HCT116 (cell line): ENCODE measurements at regions not wholly inside any gene's neighbourhood (a gene's known extent, or its start where the extent isn't known, plus 50 kb on each side); places are given as distances from the start of the nearest gene placed in this dataset.

ENCODE experiments used
- ATAC-seq: fragments of 200-7000 bp; cut with Tn5 transposase; 2 replicates; pipeline ENCODE4 v1.9.1; 2020; ENCODE audit warnings: mild to moderate bottlenecking, moderate library complexity
- BruUV-seq: library from RNA; stranded (reverse); fragments of 400-500 nt; replicated peaks from 2 replicates; lab custom pipeline; 2021; lab: Mats Ljungman, UMichigan
- CTCF ChIA-PET: fragments of 300-600 bp; sonication (Branson Sonifier 250); formaldehyde crosslinking; loops from one replicate; lab custom pipeline; 2021; ENCODE audit warnings: antibody characterized with exemption; lab: Charles Lee
- POLR2A ChIA-PET: fragments of 300-600, 350-600 bp; sonication (Branson Sonifier 250); formaldehyde crosslinking; loops from one replicate; lab custom pipeline; 2021; ENCODE audit warnings: antibody characterized with exemption; lab: Charles Lee
- RAD21 ChIA-PET, 2 experiments: fragments of 300-600 bp; sonication (Branson Sonifier 250); formaldehyde crosslinking; loops; one replicate each; lab custom pipeline; 2023; ENCODE audit warnings: low total read pairs in 2 of 2; ENCODE audit not compliant: uncharacterized antibody in 2 of 2, unreplicated experiment in 2 of 2, low non-redundant PET in 1 of 2; lab: Charles Lee
- DNase-seq: peaks from one replicate; pipeline ENCODE4 v3.0.0-alpha.2; 2010; ENCODE audit warnings: low read depth, low spot score
- H2AFZ ChIP-seq: fragments of 200-600 bp; shearing (Covaris generic), sonication (generic); 2 replicates; pipeline ENCODE4 v1.6.1; 2017; ENCODE audit warnings: low read depth, mixed run types, mixed read lengths, antibody characterized with exemption, low read length; ENCODE audit not compliant: poor library complexity, severe bottlenecking
- H3K27ac ChIP-seq: 2 replicates; pipeline ENCODE4 v1.5.1; 2012; ENCODE audit warnings: low read depth, low read length
- H3K27me3 ChIP-seq: fragments of 200-600 bp; sonication (generic); 2 replicates; pipeline ENCODE4 v1.6.1; 2016; ENCODE audit warnings: mixed run types, low read length, mixed read lengths; ENCODE audit not compliant: insufficient read depth
- H3K36me3 ChIP-seq, 2 experiments: fragments of 200-500 bp in 1 of 2; fragments of 200-600 bp in 1 of 2; sonication (Bioruptor generic) in 1 of 2; sonication (generic) in 1 of 2; 2 replicates each; pipeline versions ENCODE4 v1.5.1 to v1.6.1; 2014 to 2016; ENCODE audit warnings: low read length in 2 of 2, inconsistent platforms in 1 of 2, mixed read lengths in 1 of 2, mixed run types in 1 of 2; ENCODE audit not compliant: insufficient read depth in 2 of 2, control insufficient read depth in 1 of 2
- H3K4me1 ChIP-seq, 2 experiments: fragments of 200-600 bp in 1 of 2; sonication (generic) in 1 of 2; 2 replicates each; pipeline versions ENCODE4 v1.5.1 to v1.6.1; 2012 to 2017; ENCODE audit warnings: low read length in 2 of 2, inconsistent platforms in 1 of 2, mild to moderate bottlenecking in 1 of 2, mixed read lengths in 1 of 2, mixed run types in 1 of 2, moderate library complexity in 1 of 2; ENCODE audit not compliant: insufficient read depth in 2 of 2, control insufficient read depth in 1 of 2
- H3K4me2 ChIP-seq: fragments of 200-600 bp; sonication (generic); 2 replicates; pipeline ENCODE4 v1.6.1; 2017; ENCODE audit warnings: mixed run types, low read length, mixed read lengths
- H3K4me3 ChIP-seq, 2 experiments: fragments of 200-600 bp in 1 of 2; sonication (generic) in 1 of 2; replicated peaks in 1 of 2; 2 replicates each; pipeline ENCODE4 v1.5.1; 2011 to 2016; ENCODE audit warnings: low read length in 2 of 2, control low read depth in 1 of 2, low read depth in 1 of 2, mild to moderate bottlenecking in 1 of 2, mixed read lengths in 1 of 2, mixed run types in 1 of 2
- H3K79me2 ChIP-seq: fragments of 200-600 bp; sonication (generic); 2 replicates; pipeline ENCODE4 v1.6.1; 2017; ENCODE audit warnings: mild to moderate bottlenecking, mixed run types, low read length, moderate library complexity, mixed read lengths; ENCODE audit not compliant: insufficient read depth
- H3K9ac ChIP-seq: fragments of 200-600 bp; sonication (generic); 2 replicates; pipeline ENCODE4 v1.6.1; 2016; ENCODE audit warnings: low read length, mixed read lengths
- H3K9me2 ChIP-seq: fragments of 200-600 bp; sonication (generic), shearing (Covaris generic); 2 replicates; pipeline ENCODE4 v1.6.1; 2017; ENCODE audit warnings: mixed run types, mild to moderate bottlenecking, moderate library complexity; ENCODE audit not compliant: insufficient read depth
- H3K9me3 ChIP-seq, 2 experiments: fragments of 200-500 bp in 1 of 2; fragments of 200-600 bp in 1 of 2; sonication (Bioruptor generic) in 1 of 2; sonication (generic) in 1 of 2; 2 replicates each; pipeline ENCODE4 v1.6.1; 2014 to 2017; ENCODE audit warnings: low read length in 2 of 2, mixed read lengths in 2 of 2, inconsistent platforms in 1 of 2, low read depth in 1 of 2, mild to moderate bottlenecking in 1 of 2, mixed run types in 1 of 2, moderate library complexity in 1 of 2; ENCODE audit not compliant: control insufficient read depth in 1 of 2, insufficient read depth in 1 of 2
- H4K20me1 ChIP-seq: fragments of 200-600 bp; sonication (generic), shearing (Covaris generic); 2 replicates; pipeline ENCODE4 v1.6.1; 2017; ENCODE audit warnings: mixed run types, mild to moderate bottlenecking, moderate library complexity; ENCODE audit not compliant: insufficient read depth
- ATF3 ChIP-seq: IDR thresholded peaks from 2 replicates; pipeline ENCODE4 v1.6.1; 2012
- CEBPB ChIP-seq: IDR thresholded peaks from 2 replicates; pipeline ENCODE4 v1.6.1; 2012; ENCODE audit warnings: low read depth
- CTCF ChIP-seq, 3 experiments: fragments of 200-600 bp in 1 of 3; sonication (generic) in 1 of 3; IDR thresholded peaks in 2 of 3; conservative IDR thresholded peaks in 1 of 3; 2 replicates each; pipeline ENCODE4 v1.5.1; 2012 to 2017; ENCODE audit warnings: low read depth in 2 of 3, low read length in 2 of 3, antibody characterized with exemption in 1 of 3, borderline replicate concordance in 1 of 3, control low read depth in 1 of 3, mild to moderate bottlenecking in 1 of 3, mixed read lengths in 1 of 3, mixed run types in 1 of 3, moderate library complexity in 1 of 3; ENCODE audit not compliant: insufficient read depth in 1 of 3
- EGR1 ChIP-seq: IDR thresholded peaks from 2 replicates; pipeline ENCODE4 v1.6.1; 2012; ENCODE audit warnings: low read depth
- ELF1 ChIP-seq: IDR thresholded peaks from 2 replicates; pipeline ENCODE4 v1.6.1; 2012; ENCODE audit warnings: low read depth, borderline replicate concordance
- EZH2 ChIP-seq: fragments of 200-600 bp; sonication (generic); IDR thresholded peaks from 2 replicates; pipeline ENCODE4 v1.6.1; 2017; ENCODE audit warnings: antibody characterized with exemption, mixed run types
- EZH2phosphoT487 ChIP-seq: fragments of 200-600 bp; IDR thresholded peaks from 2 replicates; pipeline ENCODE4 v1.6.1; 2018; ENCODE audit warnings: antibody characterized with exemption, borderline replicate concordance
- FOSL1 ChIP-seq: IDR thresholded peaks from 2 replicates; pipeline ENCODE4 v1.6.1; 2012; ENCODE audit warnings: low read depth
- JUND ChIP-seq: IDR thresholded peaks from 2 replicates; pipeline ENCODE4 v1.6.1; 2012
- POLR2A ChIP-seq: IDR thresholded peaks from 2 replicates; pipeline ENCODE4 v1.7.0; 2011; ENCODE audit warnings: borderline replicate concordance; ENCODE audit not compliant: insufficient read depth, insufficient read length; ENCODE audit errors: extremely low read depth
- REST ChIP-seq: IDR thresholded peaks from 2 replicates; pipeline ENCODE4 v1.6.1; 2012; ENCODE audit warnings: low read depth
- SIN3A ChIP-seq: IDR thresholded peaks from 2 replicates; pipeline ENCODE4 v1.6.1; 2012; ENCODE audit warnings: low read depth
- SP1 ChIP-seq: IDR thresholded peaks from 2 replicates; pipeline ENCODE4 v1.6.1; 2012; ENCODE audit warnings: low read depth
- SRF ChIP-seq: IDR thresholded peaks from 2 replicates; pipeline ENCODE4 v1.6.1; 2012; ENCODE audit warnings: low read depth
- ZBTB33 ChIP-seq: IDR thresholded peaks from 2 replicates; pipeline ENCODE4 v1.6.1; 2011; ENCODE audit warnings: mild to moderate bottlenecking, low read length, moderate library complexity; ENCODE audit not compliant: insufficient replicate concordance; ENCODE audit errors: extremely low read depth
- ZFX ChIP-seq: fragments of 450-650 bp; IDR thresholded peaks from 2 replicates; pipeline ENCODE4 v1.6.1; 2017
- ZNF274 ChIP-seq: fragments of 200-500 bp; sonication (Bioruptor generic); IDR thresholded peaks from 2 replicates; pipeline ENCODE4 v1.6.1; 2014; ENCODE audit warnings: mild to moderate bottlenecking, low read depth, low read length, inconsistent platforms
- intact Hi-C: fragments of 100-400 bp; cut with micrococcal nuclease; formaldehyde crosslinking; loops from 2 replicates; pipeline ENCODE4 v1.10.0; 2022

- RAD21 ChIA-PET = no interaction called here
- Histone ChIP-seq H3K27me3 (no peaks in the 10 kb centered on the region), H3K4me1 (no peaks in the 10 kb centered on the region), H3K27ac (no peak overlapping the region), H3K79me2 (no peaks in the 10 kb centered on the region), H3K9me3 (no peaks in the 10 kb centered on the region), H3K4me2 (no peak overlapping the region), H4K20me1 (no peaks in the 10 kb centered on the region), H3K36me3 (no peaks in the 10 kb centered on the region), H3K4me3 (no peak overlapping the region), H3K9me2 (no peaks in the 10 kb centered on the region), H2AFZ (no peak overlapping the region), H3K9ac (no peak overlapping the region)
- BruUV-seq = no TSS peak
- DNase-seq = no peak
- intact Hi-C loops = no loop called here
- CTCF ChIA-PET = no interaction called here
- TF ChIP-seq ZFX (no peak), EZH2 (no peak), CTCF (IDR thresholded peaks at IDR 0.05 in 2 of 3, conservative IDR thresholded peaks at IDR 0.05 in 1 of 3; ENCODE audit: borderline replicate concordance in 1 of 3, insufficient read depth in 1 of 3, low read depth in 2 of 3, low read length in 2 of 3) (no peak), CEBPB (no peak), REST (no peak), EGR1 (no peak), ZBTB33 (no peak), ZNF274 (no peak), JUND (no peak), ELF1 (no peak), SP1 (no peak), ATF3 (no peak), EZH2phosphoT487 (no peak), SRF (no peak), FOSL1 (no peak), POLR2A (no peak), SIN3A (no peak)
- POLR2A ChIA-PET = no interaction called here
- no peak for ATAC-seq
Observed at GRCh38 chr10:89966211-89966610, 264.8 kb downstream of the KIF20B start.
